Glutamatergic neuron (in vitro differentiated cells): ENCODE measurements at regions not wholly inside any gene's neighbourhood (a gene's known extent, or its start where the extent isn't known, plus 50 kb on each side); places are given as distances from the start of the nearest gene placed in this dataset.

Experiments used
- DNase-seq: peaks from one replicate; pipeline ENCODE4 v3.0.0; 2022
- H3K27ac Mint-ChIP-seq: one replicate; pipeline ENCODE4 v1.8.0; 2020; ENCODE audit warnings: mild to moderate bottlenecking, mixed read lengths, inconsistent platforms; ENCODE audit not compliant: unreplicated experiment
- H3K27me3 Mint-ChIP-seq: one replicate; pipeline ENCODE4 v1.8.0; 2020; ENCODE audit warnings: mild to moderate bottlenecking, moderate library complexity, mixed read lengths, inconsistent platforms; ENCODE audit not compliant: unreplicated experiment
- H3K36me3 Mint-ChIP-seq: one replicate; pipeline ENCODE4 v1.8.0; 2020; ENCODE audit warnings: mild to moderate bottlenecking, mixed read lengths, inconsistent platforms; ENCODE audit not compliant: unreplicated experiment
- H3K4me1 Mint-ChIP-seq: one replicate; pipeline ENCODE4 v1.8.0; 2020; ENCODE audit warnings: mild to moderate bottlenecking, low read depth, mixed read lengths, inconsistent platforms; ENCODE audit not compliant: unreplicated experiment
- H3K4me3 Mint-ChIP-seq: one replicate; pipeline ENCODE4 v1.8.0; 2020; ENCODE audit warnings: mild to moderate bottlenecking, mixed read lengths, inconsistent platforms; ENCODE audit not compliant: unreplicated experiment
- H3K9me3 Mint-ChIP-seq: one replicate; pipeline ENCODE4 v1.8.0; 2020; ENCODE audit warnings: mild to moderate bottlenecking, moderate library complexity, mixed read lengths, inconsistent platforms; ENCODE audit not compliant: unreplicated experiment
- TF ChIP-seq, protein P1 (sequence below): fragments of 200-600 bp; sonication (generic); IDR thresholded peaks from one replicate; pipeline ENCODE4 v1.5.0; 2021; ENCODE audit not compliant: partially characterized antibody, unreplicated experiment

DNA sequence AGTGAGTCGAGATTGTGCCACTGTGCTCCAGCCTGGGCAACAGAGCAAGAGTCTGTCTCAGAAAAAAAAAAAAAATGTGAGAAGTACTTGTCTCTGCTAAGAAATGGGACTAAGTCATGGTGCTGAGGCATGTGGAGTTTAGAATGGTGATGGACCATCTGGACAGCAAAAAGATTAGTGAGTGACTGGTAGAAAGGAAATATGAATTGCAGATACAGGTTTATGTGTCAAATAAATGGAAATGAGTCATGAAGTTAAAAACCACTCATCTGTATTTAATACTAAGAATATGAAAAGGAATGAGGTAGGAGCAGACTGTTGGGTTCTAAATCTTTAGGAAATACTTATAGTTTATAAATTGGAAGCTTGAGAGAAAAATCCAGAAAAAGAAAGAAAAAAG lies 625.7 kb upstream of the ANKRD30A start:
- Mint-ChIP-seq H3K27me3 (no peaks in the 10 kb centered on the region), H3K4me3 (no peak overlapping the region), H3K36me3 (no peaks in the 10 kb centered on the region), H3K27ac (no peak overlapping the region), H3K9me3 (no peaks in the 10 kb centered on the region), H3K4me1 (peaks cover 4% of the 10 kb centered on the region)
- TF ChIP-seq, protein P1, sequence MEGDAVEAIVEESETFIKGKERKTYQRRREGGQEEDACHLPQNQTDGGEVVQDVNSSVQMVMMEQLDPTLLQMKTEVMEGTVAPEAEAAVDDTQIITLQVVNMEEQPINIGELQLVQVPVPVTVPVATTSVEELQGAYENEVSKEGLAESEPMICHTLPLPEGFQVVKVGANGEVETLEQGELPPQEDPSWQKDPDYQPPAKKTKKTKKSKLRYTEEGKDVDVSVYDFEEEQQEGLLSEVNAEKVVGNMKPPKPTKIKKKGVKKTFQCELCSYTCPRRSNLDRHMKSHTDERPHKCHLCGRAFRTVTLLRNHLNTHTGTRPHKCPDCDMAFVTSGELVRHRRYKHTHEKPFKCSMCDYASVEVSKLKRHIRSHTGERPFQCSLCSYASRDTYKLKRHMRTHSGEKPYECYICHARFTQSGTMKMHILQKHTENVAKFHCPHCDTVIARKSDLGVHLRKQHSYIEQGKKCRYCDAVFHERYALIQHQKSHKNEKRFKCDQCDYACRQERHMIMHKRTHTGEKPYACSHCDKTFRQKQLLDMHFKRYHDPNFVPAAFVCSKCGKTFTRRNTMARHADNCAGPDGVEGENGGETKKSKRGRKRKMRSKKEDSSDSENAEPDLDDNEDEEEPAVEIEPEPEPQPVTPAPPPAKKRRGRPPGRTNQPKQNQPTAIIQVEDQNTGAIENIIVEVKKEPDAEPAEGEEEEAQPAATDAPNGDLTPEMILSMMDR = no peak
- no peak for DNase-seq

DNA sequence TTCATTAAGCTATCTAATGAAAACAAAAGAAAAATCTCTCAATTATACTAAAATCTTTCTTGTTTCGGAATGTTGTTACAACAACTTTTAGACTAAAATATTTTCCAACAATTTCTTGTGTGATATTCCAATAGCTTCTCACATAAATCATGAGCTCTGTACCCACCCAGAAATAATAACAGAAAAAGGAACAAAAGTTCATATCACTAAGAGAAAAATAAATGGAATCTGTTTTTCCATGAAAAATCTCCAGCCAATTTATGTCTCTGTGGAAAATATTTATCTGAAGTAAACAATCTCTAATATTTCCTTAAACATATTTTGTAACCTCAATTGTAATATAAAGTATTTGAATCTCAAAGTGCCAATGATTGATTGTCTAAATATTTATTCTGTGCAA lies 628.6 kb upstream of the ANKRD30A start:
- Mint-ChIP-seq H3K27me3 (peaks cover 2% of the 10 kb centered on the region), H3K9me3 (peaks cover 11% of the 10 kb centered on the region), H3K4me3 (no peak overlapping the region), H3K27ac (no peak overlapping the region), H3K4me1 (peaks cover 20% of the 10 kb centered on the region), H3K36me3 (no peaks in the 10 kb centered on the region)
- no peak for DNase-seq
- TF ChIP-seq, protein P1 = no peak

DNA sequence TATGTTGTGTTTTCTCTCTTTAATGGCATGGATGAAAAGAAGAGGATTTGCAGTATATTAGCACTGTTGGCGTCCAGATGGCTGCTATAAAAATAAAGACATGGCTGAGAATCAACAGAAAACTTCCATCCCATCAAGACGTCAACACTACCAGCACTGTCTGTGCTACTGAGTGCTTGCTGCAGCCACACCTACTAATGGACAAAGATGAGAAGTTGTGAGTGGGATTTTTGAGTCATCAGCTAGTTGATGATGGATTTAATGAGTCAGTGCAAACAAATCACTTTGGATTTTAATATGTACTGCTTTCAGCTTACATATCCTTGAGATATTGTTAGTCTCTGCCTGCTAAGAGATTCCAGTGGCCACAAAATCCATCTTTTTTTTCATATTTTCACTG lies 631.0 kb upstream of the ANKRD30A start:
- no peak overlapping the region for H3K4me3 Mint-ChIP-seq
- no peak for DNase-seq
- H3K4me1 Mint-ChIP-seq = peaks cover 41% of the 10 kb centered on the region
- no peaks in the 10 kb centered on the region for H3K36me3 Mint-ChIP-seq
- H3K27ac Mint-ChIP-seq = peak overlapping the region; percentile 49
- peaks cover 2% of the 10 kb centered on the region for H3K27me3 Mint-ChIP-seq
- H3K9me3 Mint-ChIP-seq = peaks cover 11% of the 10 kb centered on the region
- TF ChIP-seq, protein P1 = no peak

DNA sequence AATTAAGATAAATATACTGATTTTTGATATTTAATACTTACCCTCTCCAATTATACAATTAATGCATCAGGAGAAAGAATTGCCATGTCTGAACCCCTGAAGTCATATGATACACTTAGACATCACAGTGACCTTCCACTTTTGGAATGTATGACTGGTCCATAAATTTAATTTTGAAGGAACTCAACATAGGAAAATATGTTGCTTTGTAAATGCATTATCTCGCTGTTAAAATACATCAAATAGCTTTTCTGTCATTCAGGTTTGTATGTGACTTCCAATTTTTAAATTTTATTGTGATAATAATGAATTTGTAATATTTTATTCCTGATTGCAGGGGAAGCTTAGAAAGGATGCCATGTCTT lies 631.9 kb upstream of the ANKRD30A start:
- H3K27me3 Mint-ChIP-seq = peaks cover 4% of the 10 kb centered on the region
- no peak for DNase-seq
- H3K27ac Mint-ChIP-seq = peak overlapping the region; percentile 80
- H3K9me3 Mint-ChIP-seq = peaks cover 11% of the 10 kb centered on the region
- TF ChIP-seq, protein P1 = no peak
- H3K4me1 Mint-ChIP-seq = peaks cover 46% of the 10 kb centered on the region
- no peak overlapping the region for H3K4me3 Mint-ChIP-seq
- H3K36me3 Mint-ChIP-seq = no peaks in the 10 kb centered on the region

DNA sequence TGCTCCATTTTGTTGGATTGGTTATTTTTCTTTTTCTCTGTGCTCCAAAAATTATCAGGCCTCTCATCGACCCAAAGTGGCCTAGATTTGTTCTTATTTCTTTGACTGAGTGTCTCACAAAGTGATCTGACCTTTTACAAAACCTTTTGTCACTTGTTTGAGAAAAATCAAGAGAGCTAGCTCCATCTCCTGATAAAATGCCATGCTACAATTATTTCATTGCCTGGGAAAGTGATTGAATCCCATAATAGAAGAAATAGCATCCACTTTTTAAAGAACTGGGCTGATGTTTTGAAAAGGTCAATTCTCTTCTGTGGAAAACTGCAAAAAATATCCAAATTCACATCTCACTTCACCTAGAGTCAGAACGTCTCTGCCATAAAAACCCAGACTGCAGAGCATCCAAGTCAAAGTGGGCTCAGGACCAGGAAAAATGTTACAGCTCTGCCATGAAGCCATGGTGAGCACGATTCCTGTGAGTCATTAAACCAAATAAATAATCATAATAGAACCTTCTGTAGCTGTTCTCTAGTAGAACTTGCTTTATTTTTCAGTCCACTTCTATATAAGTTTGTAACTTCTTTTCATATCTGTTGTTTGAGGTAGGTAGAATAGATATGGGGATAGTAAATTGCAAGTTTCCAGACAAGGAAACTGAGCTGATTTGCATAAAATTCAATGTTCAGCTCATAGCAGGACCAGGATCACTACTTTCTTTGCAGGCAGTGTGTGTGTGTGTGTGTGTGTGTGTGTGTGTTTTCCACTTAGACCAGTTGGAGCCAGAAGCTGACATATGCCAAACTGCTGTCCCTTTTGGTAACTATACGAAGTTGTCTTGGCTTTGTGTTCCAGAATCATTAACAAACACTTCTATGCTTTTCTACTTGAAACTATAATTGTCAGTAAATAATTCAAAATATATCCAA lies 632.5 kb upstream of the ANKRD30A start:
- Mint-ChIP-seq H3K27me3 (peaks cover 4% of the 10 kb centered on the region), H3K9me3 (peaks cover 11% of the 10 kb centered on the region), H3K27ac (peak overlapping the region; percentile 80), H3K36me3 (no peaks in the 10 kb centered on the region), H3K4me3 (peak overlapping the region; percentile 51), H3K4me1 (peaks cover 46% of the 10 kb centered on the region)
- TF ChIP-seq, protein P1 = no peak
- DNase-seq = peak; percentile 53
